Natural killer cell (primary cell): ENCODE measurements at regions not wholly inside any gene's neighbourhood (a gene's known extent, or its start where the extent isn't known, plus 50 kb on each side); places are given as distances from the start of the nearest gene placed in this dataset.

Experiments
- ATAC-seq, 3 donors: fragments of 150-1000 bp in 2 of 3; fragments of 200-7000 bp in 1 of 3; cut with Tn5 transposase; 1 replicate in 1 of 3; 2 replicates in 2 of 3; pipeline ENCODE4 v1.10.0; 2021; ENCODE audit warnings: mild to moderate bottlenecking in 2 of 3, moderate library complexity in 2 of 3
- DNase-seq, 2 donors: peaks; one replicate each; pipeline versions ENCODE4 v3.0.0 to v3.0.0-alpha.2; 2013 to 2021; ENCODE audit warnings: mixed read lengths in 1 of 2
- H3K27ac ChIP-seq: one replicate; pipeline ENCODE4 v1.5.1; 2013; ENCODE audit warnings: mild to moderate bottlenecking, low read length
- H3K27me3 ChIP-seq: one replicate; pipeline ENCODE4 v1.6.1; 2013; ENCODE audit warnings: low read length; ENCODE audit not compliant: control insufficient read depth, insufficient read depth
- H3K36me3 ChIP-seq: one replicate; pipeline ENCODE4 v1.6.1; 2013; ENCODE audit warnings: low read length; ENCODE audit not compliant: control insufficient read depth, insufficient read depth
- H3K4me1 ChIP-seq: one replicate; pipeline ENCODE4 v1.6.1; 2013; ENCODE audit warnings: low read length; ENCODE audit not compliant: control insufficient read depth, insufficient read depth
- H3K4me3 ChIP-seq: one replicate; pipeline ENCODE4 v1.5.1; 2013; ENCODE audit warnings: low read length
- H3K9me3 ChIP-seq: one replicate; pipeline ENCODE4 v1.6.1; 2013; ENCODE audit warnings: low read length; ENCODE audit not compliant: control insufficient read depth, insufficient read depth
- H3K27ac Mint-ChIP-seq, 2 donors: one replicate each; pipeline ENCODE4 v1.8.0; 2022; ENCODE audit warnings: mild to moderate bottlenecking in 2 of 2, mixed read lengths in 2 of 2, moderate library complexity in 1 of 2
- H3K27me3 Mint-ChIP-seq, 2 donors: one replicate each; pipeline ENCODE4 v1.8.0; 2022; ENCODE audit warnings: low read depth in 2 of 2, mixed read lengths in 2 of 2
- H3K36me3 Mint-ChIP-seq: one replicate; pipeline ENCODE4 v1.8.0; 2022; ENCODE audit warnings: mixed read lengths
- H3K4me1 Mint-ChIP-seq, 2 donors: one replicate each; pipeline ENCODE4 v1.8.0; 2022; ENCODE audit warnings: mixed read lengths in 2 of 2
- H3K4me3 Mint-ChIP-seq: one replicate; pipeline ENCODE4 v1.8.0; 2022; ENCODE audit warnings: mild to moderate bottlenecking, moderate library complexity, mixed read lengths
- H3K9me3 Mint-ChIP-seq, 2 donors: one replicate each; pipeline ENCODE4 v1.8.0; 2022; ENCODE audit warnings: mixed read lengths in 2 of 2
- CTCF ChIP-seq: fragments of 200-600 bp; IDR thresholded peaks from one replicate; pipeline ENCODE4 v1.8.0; 2022; ENCODE audit warnings: antibody characterized with exemption
- WGBS: methylation state at CpG from one replicate; pipeline ENCODE4 v1.1.7; 2013; ENCODE audit warnings: missing lambda C conversion rate; ENCODE audit not compliant: insufficient coverage; 5-methylcytosine and 5-hydroxymethylcytosine counted together
- intact Hi-C: fragments of 100-400 bp; cut with micrococcal nuclease; formaldehyde crosslinking; loops from one replicate; pipeline ENCODE4 v1.14.2; 2022

GRCh38 chr2:866887-867286, 83.8 kb upstream of the SNTG2 start:
- no peak overlapping the region for H3K27ac Mint-ChIP-seq
- Histone ChIP-seq H3K4me1 (no peaks in the 10 kb centered on the region), H3K27ac (no peak overlapping the region), H3K27me3 (no peaks in the 10 kb centered on the region), H3K36me3 (no peaks in the 10 kb centered on the region), H3K4me3 (no peak overlapping the region), H3K9me3 (no peaks in the 10 kb centered on the region)
- 92% methylated on average over 6 of the region's 6 CpGs for WGBS
- ATAC-seq (no peak), DNase-seq (no peak)
- H3K4me1 Mint-ChIP-seq: peaks cover 0 to 9% of the 10 kb centered on the region in 2 donors
- no peak for TF ChIP-seq CTCF
- H3K4me3 Mint-ChIP-seq: no peak overlapping the region
- peaks cover 14 to 23% of the 10 kb centered on the region in 2 donors for H3K27me3 Mint-ChIP-seq
- no peaks in the 10 kb centered on the region for H3K36me3 Mint-ChIP-seq
- intact Hi-C loops: no loop called here
- H3K9me3 Mint-ChIP-seq: no peaks in the 10 kb centered on the region

- H3K27me3 Mint-ChIP-seq: peaks cover 14 to 27% of the 10 kb centered on the region in 2 donors
- ATAC-seq (no peak), DNase-seq (no peak)
- intact Hi-C loops: no loop called here
- H3K27ac ChIP-seq: no peak overlapping the region
- H3K4me1 Mint-ChIP-seq: peaks cover 0 to 9% of the 10 kb centered on the region in 2 donors
- no peaks in the 10 kb centered on the region for H3K9me3 ChIP-seq
- no peak for TF ChIP-seq CTCF
- no peak overlapping the region for H3K4me3 Mint-ChIP-seq
- H3K36me3 ChIP-seq: no peaks in the 10 kb centered on the region
- no peaks in the 10 kb centered on the region for H3K36me3 Mint-ChIP-seq
- no peak overlapping the region for H3K4me3 ChIP-seq
- no peaks in the 10 kb centered on the region for H3K27me3 ChIP-seq
- WGBS: 63% methylated on average over 14 of the region's 15 CpGs
- no peaks in the 10 kb centered on the region for H3K9me3 Mint-ChIP-seq
- H3K27ac Mint-ChIP-seq: no peak overlapping the region
- no peaks in the 10 kb centered on the region for H3K4me1 ChIP-seq
These were observed 84.5 kb upstream of the SNTG2 start for GRCh38 chr2:866009-866680.

- no peak overlapping the region for H3K4me3 Mint-ChIP-seq
- no peak overlapping the region for H3K4me3 ChIP-seq
- peaks cover 9 to 22% of the 10 kb centered on the region in 2 donors for H3K27me3 Mint-ChIP-seq
- H3K9me3 ChIP-seq: no peaks in the 10 kb centered on the region
- no peak overlapping the region for H3K27ac Mint-ChIP-seq
- 82% methylated on average over 16 of the region's 16 CpGs for WGBS
- no peak for ATAC-seq
- no peak for DNase-seq
- intact Hi-C loops: no loop called here
- H3K4me1 Mint-ChIP-seq: peaks cover 0 to 9% of the 10 kb centered on the region in 2 donors
- TF ChIP-seq CTCF: no peak
- H3K36me3 Mint-ChIP-seq: no peaks in the 10 kb centered on the region
- H3K27ac ChIP-seq: no peak overlapping the region
- H3K9me3 Mint-ChIP-seq: no peaks in the 10 kb centered on the region
- no peaks in the 10 kb centered on the region for H3K36me3 ChIP-seq
- H3K27me3 ChIP-seq: no peaks in the 10 kb centered on the region
- no peaks in the 10 kb centered on the region for H3K4me1 ChIP-seq
These were observed 86.0 kb upstream of the SNTG2 start for GRCh38 chr2:864501-865106.
